Kidney (tissue), 13 donors: ENCODE measurements at regions not wholly inside any gene's neighbourhood (a gene's known extent, or its start where the extent isn't known, plus 50 kb on each side); places are given as distances from the start of the nearest gene placed in this dataset.
"Not testable (repeated sequence)": the region's sequence is repeated elsewhere in the genome, so short reads cannot be mapped to it uniquely, and the experiment has no call there.

Experiments
- DNase-seq, 5 donors: peaks; one replicate each; pipeline ENCODE4 v3.0.0-alpha.2; 2013 to 2020
- FAIRE-seq: peaks from 2 replicates; lab custom pipeline; 2012; peaks lifted over from hg19 to GRCh38; lab: Jason Lieb, UNC
- H3K27ac ChIP-seq, 2 donors: one replicate each; pipeline ENCODE4 v1.7.0; 2013; ENCODE audit warnings: low read depth in 2 of 2, low read length in 2 of 2, inconsistent platforms in 1 of 2
- H3K27me3 ChIP-seq: one replicate; pipeline ENCODE4 v1.7.1; 2013; ENCODE audit warnings: low read length, inconsistent platforms; ENCODE audit not compliant: control insufficient read depth, insufficient read depth
- H3K36me3 ChIP-seq, 3 donors: one replicate each; pipeline versions ENCODE4 v1.7.0 to v1.7.1; 2013; ENCODE audit warnings: low read length in 3 of 3, control low read depth in 1 of 3, inconsistent platforms in 1 of 3; ENCODE audit not compliant: insufficient read depth in 3 of 3, control insufficient read depth in 2 of 3
- H3K4me1 ChIP-seq, 3 donors: one replicate each; pipeline versions ENCODE4 v1.7.0 to v1.7.1; 2013; ENCODE audit warnings: low read length in 3 of 3, inconsistent platforms in 1 of 3, low read depth in 1 of 3; ENCODE audit not compliant: control insufficient read depth in 2 of 3, insufficient read depth in 2 of 3
- H3K4me3 ChIP-seq, 3 donors: one replicate each; pipeline versions ENCODE4 v1.7.0 to v1.8.1; 2013; ENCODE audit warnings: low read length in 3 of 3, control low read depth in 1 of 3, inconsistent platforms in 1 of 3
- H3K9ac ChIP-seq, 3 donors: one replicate each; pipeline versions ENCODE4 v1.7.0 to v1.7.1; 2013; ENCODE audit warnings: low read length in 3 of 3, control low read depth in 1 of 3, inconsistent platforms in 1 of 3
- H3K9me3 ChIP-seq, 3 donors: one replicate each; pipeline versions ENCODE4 v1.7.0 to v1.7.1; 2013; ENCODE audit warnings: low read length in 3 of 3, control low read depth in 1 of 3, inconsistent platforms in 1 of 3; ENCODE audit not compliant: control insufficient read depth in 2 of 3, insufficient read depth in 1 of 3
- intact Hi-C: fragments of 100-400 bp; cut with DNase I; formaldehyde crosslinking; loops from one replicate; pipeline ENCODE4 v1.11.1; 2022
- TF ChIP-seq, protein P1 (sequence below): IDR thresholded peaks from 3 replicates; pipeline ENCODE4 v1.5.1; 2012; ENCODE audit warnings: mild to moderate bottlenecking, moderate library complexity, borderline replicate concordance; ENCODE audit not compliant: insufficient read depth; ENCODE audit errors: extremely low read depth
- donor health status: control.
- donor health status: control.
- donor health status: control.
- donor health status: control.
- donor health status: control.
- donor health status: DM: yes; HTN: yes; CAD: no.
- donor health status: Normal renal cell carcinoma (clear cell type).

- no peaks in the 10 kb centered on the region for H3K36me3 ChIP-seq
- TF ChIP-seq, protein P1, sequence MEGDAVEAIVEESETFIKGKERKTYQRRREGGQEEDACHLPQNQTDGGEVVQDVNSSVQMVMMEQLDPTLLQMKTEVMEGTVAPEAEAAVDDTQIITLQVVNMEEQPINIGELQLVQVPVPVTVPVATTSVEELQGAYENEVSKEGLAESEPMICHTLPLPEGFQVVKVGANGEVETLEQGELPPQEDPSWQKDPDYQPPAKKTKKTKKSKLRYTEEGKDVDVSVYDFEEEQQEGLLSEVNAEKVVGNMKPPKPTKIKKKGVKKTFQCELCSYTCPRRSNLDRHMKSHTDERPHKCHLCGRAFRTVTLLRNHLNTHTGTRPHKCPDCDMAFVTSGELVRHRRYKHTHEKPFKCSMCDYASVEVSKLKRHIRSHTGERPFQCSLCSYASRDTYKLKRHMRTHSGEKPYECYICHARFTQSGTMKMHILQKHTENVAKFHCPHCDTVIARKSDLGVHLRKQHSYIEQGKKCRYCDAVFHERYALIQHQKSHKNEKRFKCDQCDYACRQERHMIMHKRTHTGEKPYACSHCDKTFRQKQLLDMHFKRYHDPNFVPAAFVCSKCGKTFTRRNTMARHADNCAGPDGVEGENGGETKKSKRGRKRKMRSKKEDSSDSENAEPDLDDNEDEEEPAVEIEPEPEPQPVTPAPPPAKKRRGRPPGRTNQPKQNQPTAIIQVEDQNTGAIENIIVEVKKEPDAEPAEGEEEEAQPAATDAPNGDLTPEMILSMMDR, result no peak
- intact Hi-C loops, result no loop called here
- no peak overlapping the region for H3K9ac ChIP-seq
- H3K4me3 ChIP-seq, result no peak overlapping the region
- DNase-seq (peak in 1 of 5 donors; percentile 70), FAIRE-seq (no peak)
- H3K9me3 ChIP-seq, result no peaks in the 10 kb centered on the region
- H3K27ac ChIP-seq, result no peak overlapping the region
- H3K27me3 ChIP-seq, result no peaks in the 10 kb centered on the region
- peaks cover 0 to 4% (median 0%) of the 10 kb centered on the region in 3 donors for H3K4me1 ChIP-seq
Observed at GRCh38 chr16:29256501-29256981, 150.0 kb downstream of the NPIPB11 start.

DNA sequence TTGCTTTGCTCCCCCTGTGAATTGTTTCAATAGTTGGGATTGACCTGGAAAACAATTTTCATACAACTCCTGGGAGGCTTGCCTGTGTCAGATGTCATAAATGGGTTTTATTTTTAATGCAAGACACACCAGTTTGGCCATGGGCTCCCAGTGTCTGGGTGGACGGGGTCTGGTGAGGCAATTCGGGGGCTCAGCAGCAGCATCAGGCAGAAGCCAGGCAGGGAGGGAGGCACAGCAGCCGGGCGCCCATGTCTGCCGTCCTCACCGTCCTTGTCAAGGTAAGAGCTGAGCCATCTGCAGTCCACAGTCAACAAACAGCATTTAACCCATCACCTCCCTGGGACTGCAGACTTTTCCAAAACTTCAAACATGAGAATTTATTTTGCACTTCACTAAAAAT, 150.6 kb downstream of the NPIPB11 start:
- H3K27ac ChIP-seq, H3K27me3 ChIP-seq, FAIRE-seq, H3K9me3 ChIP-seq, H3K4me3 ChIP-seq, H3K36me3 ChIP-seq, H3K4me1 ChIP-seq, DNase-seq, H3K9ac ChIP-seq, intact Hi-C loops: not testable (repeated sequence)

DNA sequence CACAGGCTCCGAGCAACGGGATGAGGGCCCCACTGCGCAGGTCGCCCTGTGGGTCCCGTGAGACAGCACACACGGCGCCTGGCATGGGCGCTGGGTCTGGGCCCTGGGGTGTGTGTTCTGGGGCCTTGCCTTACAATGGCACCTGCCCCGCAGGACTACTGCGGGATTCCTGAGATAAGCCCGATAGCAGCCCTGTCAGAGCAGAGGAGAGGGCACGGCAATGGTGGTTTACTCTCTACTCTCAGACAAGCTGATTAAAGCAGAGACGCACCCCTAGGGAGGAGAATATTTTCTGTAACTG, 151.1 kb downstream of the NPIPB11 start:
- FAIRE-seq, intact Hi-C loops, H3K27ac ChIP-seq, H3K27me3 ChIP-seq, H3K4me1 ChIP-seq, H3K4me3 ChIP-seq, H3K36me3 ChIP-seq, H3K9me3 ChIP-seq, H3K9ac ChIP-seq: not testable (repeated sequence)
- DNase-seq, result peak in 1 of 5 donors; percentile 55

DNA sequence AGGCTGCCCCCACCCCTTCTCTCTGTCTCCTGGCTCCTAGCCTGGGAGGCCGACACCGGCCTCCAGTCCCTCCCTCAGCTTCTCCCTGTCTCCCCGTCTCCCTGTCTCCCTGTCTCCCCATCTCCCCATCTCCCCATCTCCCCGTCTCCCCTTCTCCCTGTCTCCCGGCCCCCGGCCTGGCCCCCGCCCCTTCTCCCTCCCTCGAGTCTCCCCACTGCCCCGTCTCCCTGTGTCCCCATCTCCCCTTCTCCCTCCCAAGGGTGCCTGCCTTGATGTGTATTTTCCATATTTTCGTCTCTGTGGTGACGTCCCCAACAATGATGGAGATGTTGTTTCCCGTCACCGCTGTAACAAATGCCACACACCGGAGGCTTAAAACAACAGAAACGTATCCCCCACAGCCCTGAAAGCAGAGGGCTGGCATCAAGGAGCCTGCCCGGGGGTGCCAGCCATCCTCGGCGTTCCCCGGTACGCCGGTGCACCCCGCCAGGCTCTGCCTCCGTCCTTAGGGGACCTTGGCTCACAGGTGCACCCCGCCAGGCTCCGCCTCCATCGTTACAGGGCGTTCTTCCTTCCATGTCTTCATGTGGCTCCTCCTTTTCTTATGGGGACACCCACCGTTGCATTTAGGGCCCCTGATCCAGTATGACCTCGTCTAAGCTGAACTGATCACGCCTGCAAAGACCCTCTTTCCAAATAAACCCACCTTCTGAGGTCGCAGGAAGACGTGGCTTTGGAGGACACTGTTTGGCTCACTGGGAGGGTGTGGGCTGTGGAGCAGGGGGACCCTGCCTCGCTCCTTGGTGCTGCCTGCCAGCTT, 151.6 kb downstream of the NPIPB11 start:
- Histone ChIP-seq H3K36me3 (no peaks in the 10 kb centered on the region), H3K27me3 (no peaks in the 10 kb centered on the region), H3K4me3 (no peak overlapping the region), H3K9ac (no peak overlapping the region), H3K4me1 (no peaks in the 10 kb centered on the region), H3K27ac (no peak overlapping the region), H3K9me3 (no peaks in the 10 kb centered on the region)
- intact Hi-C loops, result no loop called here
- DNase-seq (no peak), FAIRE-seq (no peak)
- TF ChIP-seq, protein P1, result no peak

GRCh38 chr16:29253716-29254590, 152.6 kb downstream of the NPIPB11 start:
- intact Hi-C loops, FAIRE-seq, H3K27me3 ChIP-seq, H3K9ac ChIP-seq, H3K36me3 ChIP-seq, H3K4me3 ChIP-seq, H3K27ac ChIP-seq, H3K9me3 ChIP-seq, H3K4me1 ChIP-seq: not testable (repeated sequence)
- peak in 1 of 5 donors; percentile 63 for DNase-seq

DNA sequence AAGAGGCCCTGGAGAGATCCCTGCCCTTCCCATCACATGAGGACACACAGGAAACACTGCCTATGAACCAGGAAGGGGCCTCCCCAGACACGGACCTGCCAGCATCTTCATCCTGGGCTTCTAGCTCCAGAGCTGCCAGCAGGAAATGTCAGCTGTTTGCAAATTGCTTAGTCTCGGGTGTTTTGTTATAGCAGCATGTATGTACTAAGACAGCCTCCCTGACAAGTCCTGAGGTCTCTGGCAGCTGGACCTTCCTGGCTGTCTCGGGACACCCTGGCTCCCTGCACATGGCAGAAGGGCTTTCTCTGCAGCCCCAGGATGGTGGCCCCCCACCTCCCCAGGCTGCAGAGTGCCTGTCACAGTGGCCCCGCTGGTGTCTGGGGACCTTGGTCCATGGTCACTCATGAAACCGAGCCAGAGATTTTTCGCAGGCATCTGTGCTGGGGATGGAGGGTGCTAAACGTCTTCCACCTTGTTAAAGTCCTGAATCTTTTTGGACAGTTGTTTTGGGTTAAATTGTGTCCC, 153.4 kb downstream of the NPIPB11 start:
- DNase-seq, H3K27ac ChIP-seq, H3K4me1 ChIP-seq, H3K27me3 ChIP-seq, H3K4me3 ChIP-seq, intact Hi-C loops, H3K36me3 ChIP-seq, H3K9ac ChIP-seq, H3K9me3 ChIP-seq, FAIRE-seq: not testable (repeated sequence)
